HL-60 (cell line): ENCODE measurements at regions not wholly inside any gene's neighbourhood (a gene's known extent, or its start where the extent isn't known, plus 50 kb on each side); places are given as distances from the start of the nearest gene placed in this dataset.

Experiments
- POLR2AphosphoS5 ChIP-seq: IDR thresholded peaks from 2 replicates; pipeline ENCODE4 v1.6.1; 2012; ENCODE audit warnings: low read depth
- REST ChIP-seq: IDR thresholded peaks from 2 replicates; pipeline ENCODE4 v1.6.1; 2012; ENCODE audit warnings: low read depth; ENCODE audit not compliant: insufficient replicate concordance
- TF ChIP-seq, protein P1 (sequence below): IDR thresholded peaks from one replicate; pipeline ENCODE4 v1.5.1; 2011; ENCODE audit warnings: low read length, control low read depth, inconsistent platforms; ENCODE audit not compliant: insufficient read depth

GRCh38 chr5:54743997-54744788 lies 226.6 kb downstream of the SNX18 start:
- TF ChIP-seq, protein P1, sequence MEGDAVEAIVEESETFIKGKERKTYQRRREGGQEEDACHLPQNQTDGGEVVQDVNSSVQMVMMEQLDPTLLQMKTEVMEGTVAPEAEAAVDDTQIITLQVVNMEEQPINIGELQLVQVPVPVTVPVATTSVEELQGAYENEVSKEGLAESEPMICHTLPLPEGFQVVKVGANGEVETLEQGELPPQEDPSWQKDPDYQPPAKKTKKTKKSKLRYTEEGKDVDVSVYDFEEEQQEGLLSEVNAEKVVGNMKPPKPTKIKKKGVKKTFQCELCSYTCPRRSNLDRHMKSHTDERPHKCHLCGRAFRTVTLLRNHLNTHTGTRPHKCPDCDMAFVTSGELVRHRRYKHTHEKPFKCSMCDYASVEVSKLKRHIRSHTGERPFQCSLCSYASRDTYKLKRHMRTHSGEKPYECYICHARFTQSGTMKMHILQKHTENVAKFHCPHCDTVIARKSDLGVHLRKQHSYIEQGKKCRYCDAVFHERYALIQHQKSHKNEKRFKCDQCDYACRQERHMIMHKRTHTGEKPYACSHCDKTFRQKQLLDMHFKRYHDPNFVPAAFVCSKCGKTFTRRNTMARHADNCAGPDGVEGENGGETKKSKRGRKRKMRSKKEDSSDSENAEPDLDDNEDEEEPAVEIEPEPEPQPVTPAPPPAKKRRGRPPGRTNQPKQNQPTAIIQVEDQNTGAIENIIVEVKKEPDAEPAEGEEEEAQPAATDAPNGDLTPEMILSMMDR = no peak
- TF ChIP-seq POLR2AphosphoS5 = no peak
- no peak for TF ChIP-seq REST
